ENCODE measurements at regions not wholly inside any gene's neighbourhood (a gene's known extent, or its start where the extent isn't known, plus 50 kb on each side); places are given as distances from the start of the nearest gene placed in this dataset.

DNA sequence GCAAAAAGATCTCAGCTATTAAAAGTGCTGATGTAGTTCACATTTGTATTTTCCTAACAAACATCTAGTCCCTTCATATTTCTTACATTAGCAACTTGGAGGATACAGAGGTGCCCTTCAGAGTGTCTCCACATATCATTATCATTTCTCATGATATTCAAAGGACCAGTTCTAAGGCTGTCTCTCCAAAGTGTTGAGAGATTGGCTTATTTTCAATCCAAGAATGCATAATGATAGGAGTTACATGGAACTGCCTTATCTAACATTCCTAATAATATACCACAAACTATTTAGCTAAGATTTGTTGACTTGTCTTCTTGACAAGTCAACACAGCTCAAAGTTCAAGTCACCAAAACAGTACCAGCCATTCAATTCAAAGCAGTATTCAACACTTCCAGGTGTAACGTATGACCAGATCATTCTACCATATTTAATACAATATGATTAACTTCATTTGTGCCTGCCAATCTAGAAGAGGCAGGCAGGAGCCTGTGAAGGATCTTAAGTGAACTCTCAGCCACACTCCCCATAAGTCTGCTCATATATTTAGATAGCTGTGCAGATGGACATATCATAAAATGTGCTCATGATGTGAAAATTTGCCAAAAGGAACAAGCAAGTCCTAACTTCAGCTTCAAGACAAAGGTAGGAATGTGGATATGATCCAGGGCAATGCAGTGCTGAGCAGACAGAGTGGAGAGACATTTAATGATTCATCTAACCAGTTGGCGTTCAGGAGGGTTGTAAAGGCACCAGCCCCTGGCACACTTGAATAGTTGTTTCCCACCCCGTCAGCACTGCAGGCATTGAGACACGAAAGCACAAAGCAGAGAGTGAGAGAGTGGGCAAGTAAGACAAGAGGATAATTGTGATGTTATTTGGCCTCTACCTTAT, 108.3 kb downstream of the MTERF1 start:
- H2AFZ ChIP-seq (ENCODE audit: low read length) = no peak overlapping the region
- no peaks in the 10 kb centered on the region for H3K27me3 ChIP-seq (ENCODE audit: low read length)
- no peaks in the 10 kb centered on the region for H3K79me2 ChIP-seq (ENCODE audit: low read length)
- H3K4me1 ChIP-seq (ENCODE audit: low read length) = no peaks in the 10 kb centered on the region
- no peak for DNase-seq
- H3K9me3 ChIP-seq (ENCODE audit: low read length) = no peaks in the 10 kb centered on the region
- no peaks in the 10 kb centered on the region for H3K9me2 ChIP-seq (replicated peaks; ENCODE audit: insufficient read depth, low read length)
- no peak overlapping the region for H3K4me3 ChIP-seq (ENCODE audit: low read length)
- no peaks in the 10 kb centered on the region for H3K36me3 ChIP-seq (ENCODE audit: insufficient read depth, low read length)
- H3K9ac ChIP-seq (ENCODE audit: low read length) = no peak overlapping the region
- no peak overlapping the region for H3K27ac ChIP-seq (ENCODE audit: low read length)
- no peaks in the 10 kb centered on the region for H4K20me1 ChIP-seq (ENCODE audit: insufficient read depth, low read depth, low read length)
- H3K4me2 ChIP-seq (ENCODE audit: low read depth, low read length, poor library complexity, severe bottlenecking) = no peak overlapping the region

DNA sequence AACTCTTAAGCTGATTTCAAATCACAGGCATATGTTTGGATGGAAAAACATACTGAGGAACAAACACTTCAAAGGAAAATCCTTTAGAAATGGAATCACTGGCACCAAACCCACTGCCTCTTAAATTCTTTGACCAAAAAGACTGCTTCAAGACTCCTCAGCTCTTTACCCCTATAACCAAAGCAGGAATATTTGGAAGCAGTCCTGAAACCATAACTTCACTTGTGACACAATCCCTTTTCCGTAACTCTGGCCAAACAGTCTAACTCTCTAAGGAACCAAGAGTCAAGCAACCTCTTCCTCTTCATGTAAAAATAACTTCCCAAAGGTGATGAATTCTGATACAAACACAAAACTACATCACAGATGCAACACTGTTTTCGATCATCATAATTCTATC, 104.3 kb downstream of the MTERF1 start:
- H3K4me2 ChIP-seq (ENCODE audit: low read depth, low read length, poor library complexity, severe bottlenecking) = no peak overlapping the region
- H3K9me3 ChIP-seq (ENCODE audit: low read length) = no peaks in the 10 kb centered on the region
- H3K4me3 ChIP-seq (ENCODE audit: low read length) = no peak overlapping the region
- no peak for DNase-seq
- no peaks in the 10 kb centered on the region for H3K9me2 ChIP-seq (replicated peaks; ENCODE audit: insufficient read depth, low read length)
- H2AFZ ChIP-seq (ENCODE audit: low read length) = no peak overlapping the region
- H3K79me2 ChIP-seq (ENCODE audit: low read length) = no peaks in the 10 kb centered on the region
- no peak overlapping the region for H3K27ac ChIP-seq (ENCODE audit: low read length)
- no peaks in the 10 kb centered on the region for H3K4me1 ChIP-seq (ENCODE audit: low read length)
- H3K36me3 ChIP-seq (ENCODE audit: insufficient read depth, low read length) = no peaks in the 10 kb centered on the region
- H3K27me3 ChIP-seq (ENCODE audit: low read length) = no peaks in the 10 kb centered on the region
- no peak overlapping the region for H3K9ac ChIP-seq (ENCODE audit: low read length)
- no peaks in the 10 kb centered on the region for H4K20me1 ChIP-seq (ENCODE audit: insufficient read depth, low read depth, low read length)

DNA sequence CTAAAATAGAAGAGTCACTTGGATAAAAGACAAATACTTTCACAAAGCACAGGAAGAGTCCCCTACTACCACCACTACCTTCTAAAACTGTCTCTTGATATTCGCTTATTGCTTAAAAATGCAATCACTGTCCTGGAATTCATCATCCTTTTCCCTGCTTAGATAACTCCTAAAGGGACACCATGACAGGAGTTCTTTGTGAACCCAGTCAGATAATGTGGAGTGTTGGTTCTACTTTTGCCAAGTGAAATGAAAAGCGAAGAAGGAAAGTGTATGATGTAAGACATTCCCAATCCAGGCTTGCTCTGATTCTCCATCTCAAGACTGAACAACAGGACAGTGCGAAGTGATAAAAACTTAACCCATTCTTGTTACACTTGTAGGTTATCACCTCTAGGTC, 103.0 kb downstream of the MTERF1 start:
- DNase-seq = no peak
- no peaks in the 10 kb centered on the region for H3K79me2 ChIP-seq (ENCODE audit: low read length)

DNA sequence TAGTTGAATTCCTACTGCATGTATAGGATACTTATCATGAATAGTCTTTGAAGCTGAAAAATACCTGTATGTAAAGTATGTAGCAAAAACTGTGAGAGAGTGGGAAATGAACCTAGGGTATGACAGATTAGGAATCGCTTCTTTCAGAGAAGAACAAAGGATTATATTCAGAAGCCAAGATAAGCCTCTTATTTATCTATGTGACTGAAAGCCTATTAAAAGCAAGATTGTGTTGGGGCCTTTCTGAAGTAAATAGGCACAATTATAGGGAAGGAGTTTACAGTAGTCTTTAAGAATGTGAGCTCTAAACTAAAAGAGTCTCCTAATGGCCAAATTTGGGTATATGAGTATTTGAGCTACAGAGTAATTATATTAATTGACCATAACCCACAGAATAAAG, 102.1 kb downstream of the MTERF1 start:
- no peak overlapping the region for H3K4me3 ChIP-seq (ENCODE audit: low read length)
- H2AFZ ChIP-seq (ENCODE audit: low read length) = no peak overlapping the region
- H4K20me1 ChIP-seq (ENCODE audit: insufficient read depth, low read depth, low read length) = no peaks in the 10 kb centered on the region
- H3K79me2 ChIP-seq (ENCODE audit: low read length) = no peaks in the 10 kb centered on the region
- no peak overlapping the region for H3K9ac ChIP-seq (ENCODE audit: low read length)
- H3K27ac ChIP-seq (ENCODE audit: low read length) = no peak overlapping the region
- no peaks in the 10 kb centered on the region for H3K36me3 ChIP-seq (ENCODE audit: insufficient read depth, low read length)
- no peak overlapping the region for H3K4me2 ChIP-seq (ENCODE audit: low read depth, low read length, poor library complexity, severe bottlenecking)
- H3K4me1 ChIP-seq (ENCODE audit: low read length) = no peaks in the 10 kb centered on the region
- no peak for DNase-seq
- no peaks in the 10 kb centered on the region for H3K9me2 ChIP-seq (replicated peaks; ENCODE audit: insufficient read depth, low read length)
- H3K27me3 ChIP-seq (ENCODE audit: low read length) = no peaks in the 10 kb centered on the region
- no peaks in the 10 kb centered on the region for H3K9me3 ChIP-seq (ENCODE audit: low read length)

More for the DNA sequence above, 103.0 kb downstream of the MTERF1 start:
- Histone ChIP-seq H3K27ac (ENCODE audit: low read length) (no peak overlapping the region), H3K9me3 (ENCODE audit: low read length) (no peaks in the 10 kb centered on the region), H3K9me2 (replicated peaks; ENCODE audit: insufficient read depth, low read length) (no peaks in the 10 kb centered on the region), H2AFZ (ENCODE audit: low read length) (no peak overlapping the region), H3K4me1 (ENCODE audit: low read length) (no peaks in the 10 kb centered on the region), H3K36me3 (ENCODE audit: insufficient read depth, low read length) (no peaks in the 10 kb centered on the region), H3K9ac (ENCODE audit: low read length) (no peak overlapping the region), H3K4me2 (ENCODE audit: low read depth, low read length, poor library complexity, severe bottlenecking) (no peak overlapping the region), H3K4me3 (ENCODE audit: low read length) (no peak overlapping the region), H3K27me3 (ENCODE audit: low read length) (no peaks in the 10 kb centered on the region), H4K20me1 (ENCODE audit: insufficient read depth, low read depth, low read length) (no peaks in the 10 kb centered on the region)

DNA sequence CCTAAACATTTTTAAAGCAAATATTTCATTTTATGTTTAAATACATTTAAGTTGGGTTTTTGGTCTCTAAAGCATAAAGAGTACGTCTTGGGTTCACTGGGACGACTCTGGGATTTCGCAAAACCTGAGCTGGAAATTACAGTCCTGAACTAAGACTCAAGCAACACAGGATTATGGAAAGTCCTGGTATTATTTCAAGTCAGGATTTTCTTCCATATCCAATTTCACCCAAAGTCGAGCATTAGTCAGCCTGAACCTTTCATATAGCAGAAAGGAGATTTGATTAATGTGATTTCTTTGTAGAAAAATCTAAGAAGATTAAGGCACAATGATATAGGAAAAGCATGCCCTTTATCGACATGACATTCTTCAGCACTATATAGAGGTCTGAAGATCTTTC, 100.0 kb downstream of the MTERF1 start:
- Histone ChIP-seq H3K9me3 (ENCODE audit: low read length) (no peaks in the 10 kb centered on the region), H3K27me3 (ENCODE audit: low read length) (no peaks in the 10 kb centered on the region), H3K27ac (ENCODE audit: low read length) (no peak overlapping the region), H3K9ac (ENCODE audit: low read length) (no peak overlapping the region), H4K20me1 (ENCODE audit: insufficient read depth, low read depth, low read length) (no peaks in the 10 kb centered on the region), H3K36me3 (ENCODE audit: insufficient read depth, low read length) (no peaks in the 10 kb centered on the region), H3K4me2 (ENCODE audit: low read depth, low read length, poor library complexity, severe bottlenecking) (no peak overlapping the region), H3K4me1 (ENCODE audit: low read length) (no peaks in the 10 kb centered on the region), H3K4me3 (ENCODE audit: low read length) (no peak overlapping the region), H3K79me2 (ENCODE audit: low read length) (no peaks in the 10 kb centered on the region), H2AFZ (ENCODE audit: low read length) (no peak overlapping the region), H3K9me2 (replicated peaks; ENCODE audit: insufficient read depth, low read length) (no peaks in the 10 kb centered on the region)
- no peak for DNase-seq

DNA sequence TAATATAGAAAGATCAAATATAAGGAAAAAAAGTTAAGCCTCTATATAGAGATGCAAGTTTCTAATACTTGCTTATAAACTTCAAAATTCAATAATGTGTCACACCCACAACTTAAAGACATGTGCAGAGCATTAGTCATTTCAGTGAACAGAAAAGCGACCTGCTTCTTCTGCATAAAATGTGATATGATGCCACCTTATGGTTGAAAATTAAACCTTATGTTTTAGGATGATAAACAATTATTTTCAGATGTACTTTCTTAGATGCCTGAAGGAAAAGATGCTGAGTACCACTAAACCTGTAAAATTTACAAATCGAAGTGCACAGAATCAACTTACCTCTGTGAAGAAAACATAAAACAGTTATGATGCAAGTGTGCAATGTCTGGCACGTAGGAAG, 96.0 kb downstream of the MTERF1 start:
- Histone ChIP-seq H3K27me3 (ENCODE audit: low read length) (no peaks in the 10 kb centered on the region), H2AFZ (ENCODE audit: low read length) (no peak overlapping the region), H3K79me2 (ENCODE audit: low read length) (no peaks in the 10 kb centered on the region), H3K36me3 (ENCODE audit: insufficient read depth, low read length) (no peaks in the 10 kb centered on the region), H3K9me3 (ENCODE audit: low read length) (no peaks in the 10 kb centered on the region), H3K4me2 (ENCODE audit: low read depth, low read length, poor library complexity, severe bottlenecking) (no peak overlapping the region), H3K27ac (ENCODE audit: low read length) (no peak overlapping the region), H3K9ac (ENCODE audit: low read length) (no peak overlapping the region), H3K9me2 (replicated peaks; ENCODE audit: insufficient read depth, low read length) (no peaks in the 10 kb centered on the region), H3K4me3 (ENCODE audit: low read length) (no peak overlapping the region), H3K4me1 (ENCODE audit: low read length) (no peaks in the 10 kb centered on the region), H4K20me1 (ENCODE audit: insufficient read depth, low read depth, low read length) (no peaks in the 10 kb centered on the region)
- peak; percentile 57 for DNase-seq

DNA sequence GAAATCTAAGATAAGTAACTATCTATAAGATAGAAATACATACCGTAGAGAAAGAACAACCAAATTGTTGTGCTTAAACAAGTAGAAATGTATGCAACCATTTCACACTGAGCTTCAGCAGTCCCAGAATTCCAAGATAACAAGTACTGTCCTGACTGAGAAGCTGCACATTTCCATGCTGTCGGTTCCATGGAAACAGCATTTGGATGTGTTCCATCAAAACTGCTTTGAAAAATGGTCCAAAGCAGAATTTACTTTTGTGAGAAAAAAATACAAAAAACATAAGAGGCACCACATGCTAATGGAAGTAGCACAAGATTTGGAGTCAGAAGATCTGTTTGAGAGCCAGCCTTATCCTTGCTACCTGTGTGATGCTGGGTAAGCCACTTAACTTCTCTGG, 92.6 kb downstream of the MTERF1 start:
- Histone ChIP-seq H2AFZ (ENCODE audit: low read length) (no peak overlapping the region), H3K4me2 (ENCODE audit: low read depth, low read length, poor library complexity, severe bottlenecking) (no peak overlapping the region), H3K36me3 (ENCODE audit: insufficient read depth, low read length) (no peaks in the 10 kb centered on the region), H3K9me2 (replicated peaks; ENCODE audit: insufficient read depth, low read length) (no peaks in the 10 kb centered on the region), H3K79me2 (ENCODE audit: low read length) (no peaks in the 10 kb centered on the region), H4K20me1 (ENCODE audit: insufficient read depth, low read depth, low read length) (no peaks in the 10 kb centered on the region), H3K27ac (ENCODE audit: low read length) (no peak overlapping the region), H3K4me1 (ENCODE audit: low read length) (no peaks in the 10 kb centered on the region), H3K4me3 (ENCODE audit: low read length) (no peak overlapping the region), H3K9me3 (ENCODE audit: low read length) (no peaks in the 10 kb centered on the region), H3K9ac (ENCODE audit: low read length) (no peak overlapping the region), H3K27me3 (ENCODE audit: low read length) (no peaks in the 10 kb centered on the region)
- no peak for DNase-seq

DNA sequence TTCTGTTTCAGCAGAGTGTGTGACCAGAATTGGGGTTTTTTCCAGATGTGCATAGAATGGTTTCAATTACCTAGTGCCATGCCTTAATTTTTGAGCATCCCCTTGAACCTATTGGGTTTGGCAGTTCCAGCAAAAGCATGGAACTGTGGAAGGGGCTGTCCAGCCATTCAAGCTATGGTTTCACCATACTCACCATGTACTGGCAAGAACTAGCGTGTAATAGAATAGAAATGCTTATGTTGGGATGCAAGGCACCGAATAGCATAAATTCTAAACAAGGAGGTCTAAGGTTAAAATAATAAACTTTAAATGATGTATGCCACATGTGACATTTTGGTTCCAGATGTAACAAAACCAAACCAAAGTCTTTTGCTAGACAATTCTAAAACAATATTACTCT, 91.4 kb downstream of the MTERF1 start:
- no peaks in the 10 kb centered on the region for H3K27me3 ChIP-seq (ENCODE audit: low read length)
- H3K4me3 ChIP-seq (ENCODE audit: low read length) = no peak overlapping the region
- H3K79me2 ChIP-seq (ENCODE audit: low read length) = no peaks in the 10 kb centered on the region
- H3K9me3 ChIP-seq (ENCODE audit: low read length) = no peaks in the 10 kb centered on the region
- H4K20me1 ChIP-seq (ENCODE audit: insufficient read depth, low read depth, low read length) = no peaks in the 10 kb centered on the region
- no peaks in the 10 kb centered on the region for H3K9me2 ChIP-seq (replicated peaks; ENCODE audit: insufficient read depth, low read length)
- H3K27ac ChIP-seq (ENCODE audit: low read length) = no peak overlapping the region
- no peak overlapping the region for H3K4me2 ChIP-seq (ENCODE audit: low read depth, low read length, poor library complexity, severe bottlenecking)
- no peak overlapping the region for H2AFZ ChIP-seq (ENCODE audit: low read length)
- H3K4me1 ChIP-seq (ENCODE audit: low read length) = no peaks in the 10 kb centered on the region
- H3K9ac ChIP-seq (ENCODE audit: low read length) = no peak overlapping the region
- H3K36me3 ChIP-seq (ENCODE audit: insufficient read depth, low read length) = no peaks in the 10 kb centered on the region
- DNase-seq = no peak
